ENCODE measurements at regions not wholly inside any gene's neighbourhood (a gene's known extent, or its start where the extent isn't known, plus 50 kb on each side); places are given as distances from the start of the nearest gene placed in this dataset.

DNA sequence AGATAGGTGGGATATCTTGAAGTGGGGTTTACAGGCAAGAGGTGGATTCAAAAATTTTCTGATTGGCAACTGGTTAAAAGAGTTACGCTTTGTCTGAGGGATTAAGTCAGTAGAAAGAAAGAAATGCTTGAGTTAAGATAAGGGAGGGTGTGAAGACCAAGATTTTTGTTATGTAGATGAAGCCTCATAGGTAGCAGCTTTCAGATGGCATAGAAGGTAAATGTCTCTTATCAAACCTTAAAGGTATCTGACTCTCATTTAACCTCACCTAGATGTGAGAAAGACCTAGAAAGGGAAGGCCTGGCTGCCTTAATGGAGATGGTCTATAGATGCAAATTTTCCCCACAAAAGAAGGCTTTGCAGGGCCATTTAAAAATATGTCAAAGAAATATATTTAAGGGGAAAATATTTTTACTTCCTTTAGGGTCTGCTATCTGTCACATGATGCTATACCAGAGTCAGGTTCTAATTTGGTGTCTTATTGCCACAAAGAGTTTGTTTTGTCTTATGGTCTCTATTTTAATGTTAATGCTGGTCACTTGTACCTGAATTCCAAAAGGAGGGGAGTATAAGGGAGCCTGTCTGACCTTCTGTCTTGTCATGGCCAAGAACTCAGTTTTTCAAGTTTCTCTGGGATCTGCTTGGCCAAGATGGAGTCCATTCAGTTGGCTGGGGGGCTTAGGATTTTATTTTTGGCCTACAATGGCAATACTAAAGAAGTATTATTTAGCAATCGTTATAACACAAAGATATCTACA lies 699.1 kb upstream of the AMOT start:
- Mint-ChIP-seq H3K27ac (ENCODE audit: unreplicated experiment) (no peak overlapping the region), H3K27me3 (ENCODE audit: unreplicated experiment) (no peaks in the 10 kb centered on the region)

DNA sequence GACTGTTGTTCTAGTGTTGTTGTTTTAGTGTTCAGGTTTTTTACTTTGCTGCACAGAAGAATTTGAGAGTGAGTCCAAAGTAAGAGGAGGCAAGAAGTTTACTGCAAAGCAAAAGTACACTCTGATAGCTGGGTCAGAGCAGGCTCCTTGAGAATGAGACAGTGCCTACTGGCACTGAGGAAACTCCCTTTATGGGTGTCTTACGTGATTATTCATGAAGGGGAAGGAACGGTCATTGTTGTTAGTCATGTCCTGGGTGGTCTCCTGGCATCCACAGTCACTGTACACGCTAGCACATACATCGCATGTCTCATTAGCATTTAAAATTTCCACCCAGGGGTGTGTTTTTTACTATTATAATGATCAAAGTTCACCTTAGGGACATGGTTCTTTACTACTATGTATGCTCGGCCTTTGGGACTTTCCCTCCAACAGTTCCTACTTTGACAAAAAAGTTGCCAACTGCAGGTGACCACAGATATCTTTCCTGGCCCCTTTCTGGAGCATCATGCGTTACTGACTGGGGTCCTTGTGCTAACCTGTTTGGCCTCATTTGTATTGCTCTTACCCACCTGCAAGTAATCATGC lies 688.9 kb upstream of the AMOT start:
- Mint-ChIP-seq H3K36me3 (ENCODE audit: insufficient read depth, unreplicated experiment) (no peaks in the 10 kb centered on the region), H3K4me1 (ENCODE audit: low read depth, unreplicated experiment) (no peaks in the 10 kb centered on the region), H3K9me3 (ENCODE audit: low read depth, unreplicated experiment) (no peaks in the 10 kb centered on the region), H3K4me3 (ENCODE audit: low read depth, unreplicated experiment) (no peak overlapping the region), H3K27ac (ENCODE audit: unreplicated experiment) (no peak overlapping the region), H3K27me3 (ENCODE audit: unreplicated experiment) (no peaks in the 10 kb centered on the region)
- CTCF ChIA-PET, result no interaction called here
- DNase-seq, result no peak
- intact Hi-C loops (cut with micrococcal nuclease; ENCODE audit: unreplicated experiment), result no loop called here
- no peak for TF ChIP-seq CTCF (IDR thresholded peaks at IDR 0.05; ENCODE audit: unreplicated experiment)
- no TSS peak for BruUV-seq (replicated peaks)

More for the DNA sequence above, 699.1 kb upstream of the AMOT start:
- CTCF ChIA-PET, result no interaction called here
- Mint-ChIP-seq H3K9me3 (ENCODE audit: low read depth, unreplicated experiment) (peaks cover 2% of the 10 kb centered on the region), H3K36me3 (ENCODE audit: insufficient read depth, unreplicated experiment) (no peaks in the 10 kb centered on the region), H3K4me3 (ENCODE audit: low read depth, unreplicated experiment) (no peak overlapping the region), H3K4me1 (ENCODE audit: low read depth, unreplicated experiment) (no peaks in the 10 kb centered on the region)
- TF ChIP-seq CTCF (IDR thresholded peaks at IDR 0.05; ENCODE audit: unreplicated experiment), result no peak
- BruUV-seq (replicated peaks), result no TSS peak
- intact Hi-C loops (cut with micrococcal nuclease; ENCODE audit: unreplicated experiment), result no loop called here
- DNase-seq, result no peak

GRCh38 chrX:113522814-113523213 lies 682.2 kb upstream of the AMOT start:
- no TSS peak for BruUV-seq (replicated peaks)
- Mint-ChIP-seq H3K36me3 (ENCODE audit: insufficient read depth, unreplicated experiment) (no peaks in the 10 kb centered on the region), H3K27me3 (ENCODE audit: unreplicated experiment) (no peaks in the 10 kb centered on the region), H3K4me1 (ENCODE audit: low read depth, unreplicated experiment) (no peaks in the 10 kb centered on the region), H3K9me3 (ENCODE audit: low read depth, unreplicated experiment) (no peaks in the 10 kb centered on the region), H3K27ac (ENCODE audit: unreplicated experiment) (no peak overlapping the region), H3K4me3 (ENCODE audit: low read depth, unreplicated experiment) (no peak overlapping the region)
- DNase-seq, result no peak
- no peak for TF ChIP-seq CTCF (IDR thresholded peaks at IDR 0.05; ENCODE audit: unreplicated experiment)
- CTCF ChIA-PET, result no interaction called here
- intact Hi-C loops (cut with micrococcal nuclease; ENCODE audit: unreplicated experiment), result no loop called here

- Mint-ChIP-seq H3K27me3 (ENCODE audit: unreplicated experiment) (no peaks in the 10 kb centered on the region), H3K27ac (ENCODE audit: unreplicated experiment) (no peak overlapping the region), H3K36me3 (ENCODE audit: insufficient read depth, unreplicated experiment) (peaks cover 8% of the 10 kb centered on the region), H3K4me1 (ENCODE audit: low read depth, unreplicated experiment) (peaks cover 15% of the 10 kb centered on the region), H3K9me3 (ENCODE audit: low read depth, unreplicated experiment) (no peaks in the 10 kb centered on the region), H3K4me3 (ENCODE audit: low read depth, unreplicated experiment) (no peak overlapping the region)
- TF ChIP-seq CTCF (IDR thresholded peaks at IDR 0.05; ENCODE audit: unreplicated experiment), result no peak
- intact Hi-C loops (cut with micrococcal nuclease; ENCODE audit: unreplicated experiment), result no loop called here
- no peak for DNase-seq
- BruUV-seq (replicated peaks), result no TSS peak
- CTCF ChIA-PET, result no interaction called here
Observed at GRCh38 chrX:113514906-113515305, 674.3 kb upstream of the AMOT start.

Data from Calu3 (cell line).